IMR-90 (cell line): ENCODE measurements at regions not wholly inside any gene's neighbourhood (a gene's known extent, or its start where the extent isn't known, plus 50 kb on each side); places are given as distances from the start of the nearest gene placed in this dataset.

Experiments used
- ATAC-seq: fragments of 200-7000 bp; cut with Tn5 transposase; 2 replicates; pipeline ENCODE4 v1.9.1; 2020; ENCODE audit warnings: low read depth, mild to moderate bottlenecking, moderate library complexity
- BruUV-seq: library from RNA; stranded (reverse); fragments of 400-500 nt; replicated peaks from 2 replicates; lab custom pipeline; 2021; lab: Mats Ljungman, UMichigan
- CTCF ChIA-PET: fragments of 300-600 bp; formaldehyde crosslinking; extraction: SDS; loops from one replicate; lab custom pipeline; 2021; ENCODE audit warnings: antibody characterized with exemption; lab: Yijun Ruan, JAX
- POLR2A ChIA-PET: fragments of 300-600 bp; sonication (Branson Sonifier 250); formaldehyde crosslinking; loops from one replicate; lab custom pipeline; 2022; ENCODE audit warnings: antibody characterized with exemption; ENCODE audit not compliant: unreplicated experiment; lab: Charles Lee
- DNase-seq: peaks from one replicate; pipeline ENCODE4 v3.0.0; 2013
- H2AFZ ChIP-seq: replicated peaks from 2 replicates; pipeline ENCODE3; 2013; ENCODE audit warnings: low read length, mild to moderate bottlenecking; ENCODE audit not compliant: poor library complexity
- H2AK5ac ChIP-seq: 2 replicates; pipeline ENCODE4 v1.6.1; 2013; ENCODE audit warnings: low read depth, low read length, inconsistent platforms
- H2AK9ac ChIP-seq: replicated peaks from 2 replicates; pipeline ENCODE3; 2013; ENCODE audit warnings: mild to moderate bottlenecking, low read depth, low read length, moderate library complexity; ENCODE audit not compliant: poor library complexity
- H2BK120ac ChIP-seq: 2 replicates; pipeline ENCODE4 v1.6.1; 2013; ENCODE audit warnings: low read depth, low read length, inconsistent platforms
- H2BK15ac ChIP-seq: 3 replicates; pipeline ENCODE4 v1.6.1; 2013; ENCODE audit warnings: low read depth, low read length, inconsistent platforms
- H2BK20ac ChIP-seq: 2 replicates; pipeline ENCODE4 v1.6.1; 2013; ENCODE audit warnings: low read depth, mild to moderate bottlenecking, inconsistent platforms, low read length, moderate library complexity
- H2BK5ac ChIP-seq: 2 replicates; pipeline ENCODE4 v1.6.1; 2013; ENCODE audit warnings: mild to moderate bottlenecking, low read depth, low read length, inconsistent platforms; ENCODE audit not compliant: poor library complexity, severe bottlenecking
- H3K14ac ChIP-seq: replicated peaks from 2 replicates; pipeline ENCODE4 v1.6.1; 2013; ENCODE audit warnings: low read depth, low read length, inconsistent platforms
- H3K18ac ChIP-seq: 2 replicates; pipeline ENCODE4 v1.6.1; 2013; ENCODE audit warnings: low read depth, low read length, control low read depth
- H3K23ac ChIP-seq: 2 replicates; pipeline ENCODE4 v1.6.1; 2013; ENCODE audit warnings: low read depth, low read length, inconsistent platforms
- H3K27ac ChIP-seq: 2 replicates; pipeline ENCODE4 v1.5.1; 2013; ENCODE audit warnings: mild to moderate bottlenecking, control low read depth, low read length; ENCODE audit not compliant: insufficient read depth
- H3K27me3 ChIP-seq: 2 replicates; pipeline ENCODE4 v1.6.1; 2013; ENCODE audit warnings: low read length; ENCODE audit not compliant: control insufficient read depth, insufficient read depth
- H3K36me3 ChIP-seq: 2 replicates; pipeline ENCODE4 v1.6.1; 2013; ENCODE audit warnings: low read length, mixed read lengths; ENCODE audit not compliant: control insufficient read depth, insufficient read depth
- H3K4ac ChIP-seq: 2 replicates; pipeline ENCODE4 v1.6.1; 2013; ENCODE audit warnings: low read depth, low read length, inconsistent platforms
- H3K4me1 ChIP-seq: 2 replicates; pipeline ENCODE4 v1.6.1; 2013; ENCODE audit warnings: low read length, mixed read lengths; ENCODE audit not compliant: control insufficient read depth, insufficient read depth
- H3K4me2 ChIP-seq: 2 replicates; pipeline ENCODE4 v1.6.1; 2013; ENCODE audit warnings: low read depth, mild to moderate bottlenecking, control low read depth, low read length, moderate library complexity
- H3K4me3 ChIP-seq: 2 replicates; pipeline ENCODE4 v1.5.1; 2013; ENCODE audit warnings: low read depth, mild to moderate bottlenecking, control low read depth, low read length, moderate library complexity; ENCODE audit not compliant: insufficient read depth
- H3K56ac ChIP-seq: 2 replicates; pipeline ENCODE4 v1.6.1; 2013; ENCODE audit warnings: low read length, inconsistent platforms; ENCODE audit not compliant: insufficient read depth; ENCODE audit errors: extremely low read depth
- H3K79me1 ChIP-seq, 2 experiments: 2 replicates each; pipeline ENCODE4 v1.6.1; 2013; ENCODE audit warnings: low read length in 2 of 2, inconsistent platforms in 1 of 2, low read depth in 1 of 2
- H3K9ac ChIP-seq: 2 replicates; pipeline ENCODE4 v1.6.1; 2013; ENCODE audit warnings: low read depth, low read length, control low read depth
- H3K9me1 ChIP-seq: 2 replicates; pipeline ENCODE4 v1.6.1; 2013; ENCODE audit warnings: low read length, inconsistent platforms; ENCODE audit not compliant: insufficient read depth
- H3K9me3 ChIP-seq: 2 replicates; pipeline ENCODE4 v1.6.1; 2013; ENCODE audit warnings: low read length; ENCODE audit not compliant: control insufficient read depth, insufficient read depth
- H4K20me1 ChIP-seq: 2 replicates; pipeline ENCODE4 v1.6.1; 2013; ENCODE audit warnings: low read length, inconsistent platforms; ENCODE audit not compliant: insufficient read depth
- H4K5ac ChIP-seq: 2 replicates; pipeline ENCODE4 v1.6.1; 2013; ENCODE audit warnings: mild to moderate bottlenecking, low read depth, low read length, control low read depth
- H4K8ac ChIP-seq, 2 experiments: 2 replicates each; pipeline ENCODE4 v1.6.1; 2013; ENCODE audit warnings: low read depth in 2 of 2, low read length in 2 of 2, control low read depth in 1 of 2, inconsistent platforms in 1 of 2
- H4K91ac ChIP-seq: 2 replicates; pipeline ENCODE4 v1.6.1; 2013; ENCODE audit warnings: low read depth, low read length, inconsistent platforms; ENCODE audit not compliant: insufficient read depth
- BHLHE40 ChIP-seq: fragments of 150-350 bp; IDR thresholded peaks from 2 replicates; pipeline ENCODE4 v1.6.1; 2016; ENCODE audit warnings: mild to moderate bottlenecking, low read depth, low read length
- FOS ChIP-seq: fragments of 150-350 bp; IDR thresholded peaks from 2 replicates; pipeline ENCODE4 v1.6.1; 2016; ENCODE audit warnings: low read depth, low read length
- MAFK ChIP-seq: IDR thresholded peaks from 2 replicates; pipeline ENCODE4 v1.6.1; 2012; ENCODE audit warnings: low read depth, low read length, improper control_type of control experiment
- MAZ ChIP-seq: IDR thresholded peaks from 2 replicates; pipeline ENCODE4 v1.6.1; 2012; ENCODE audit warnings: low read depth, mild to moderate bottlenecking, low read length, improper control_type of control experiment, moderate library complexity, borderline replicate concordance
- MXI1 ChIP-seq: IDR thresholded peaks from 2 replicates; pipeline ENCODE4 v1.6.1; 2012; ENCODE audit warnings: low read depth, mild to moderate bottlenecking, low read length, moderate library complexity, borderline replicate concordance
- NFE2L2 ChIP-seq: fragments of 150-350 bp; IDR thresholded peaks from 2 replicates; pipeline ENCODE4 v1.6.1; 2016; ENCODE audit warnings: low read depth, mild to moderate bottlenecking, low read length
- POLR2A ChIP-seq: IDR thresholded peaks from 2 replicates; pipeline ENCODE4 v1.6.1; 2012; ENCODE audit warnings: mild to moderate bottlenecking, low read depth, low read length
- RCOR1 ChIP-seq: IDR thresholded peaks from 2 replicates; pipeline ENCODE4 v1.6.1; 2012; ENCODE audit warnings: mild to moderate bottlenecking, low read length, improper control_type of control experiment; ENCODE audit not compliant: insufficient replicate concordance
- RFX5 ChIP-seq: IDR thresholded peaks from 2 replicates; pipeline ENCODE4 v1.8.0; 2012; ENCODE audit warnings: low read depth, mild to moderate bottlenecking, low read length, moderate library complexity
- SMC3 ChIP-seq: fragments of 150-350 bp; IDR thresholded peaks from 2 replicates; pipeline ENCODE4 v1.6.1; 2016; ENCODE audit warnings: low read depth, mild to moderate bottlenecking, antibody characterized with exemption, low read length, moderate library complexity
- WGBS, 2 experiments: methylation state at CpG; one replicate each; pipeline versions ENCODE4 v1.1.5 to v1.1.7; 2013; ENCODE audit warnings: missing lambda C conversion rate in 2 of 2; ENCODE audit not compliant: insufficient read length in 1 of 2; ENCODE audit errors: extremely low coverage in 2 of 2; 5-methylcytosine and 5-hydroxymethylcytosine counted together
- dilution Hi-C: fragments of 300-500 bp; cut with HindIII; formaldehyde crosslinking; loops from one replicate; pipeline ENCODE4 v1.14.3; 2018; ENCODE audit warnings: low sequenced_read_pairs; ENCODE audit not compliant: unreplicated experiment
- in situ Hi-C: fragments of 300-500 bp; cut with MboI; formaldehyde crosslinking; loops from 3 replicates; pipeline ENCODE4 v1.14.3; 2019; ENCODE audit warnings: low sequenced_read_pairs, inconsistent platforms, mixed read lengths
- intact Hi-C: fragments of 100-400 bp; cut with micrococcal nuclease; formaldehyde crosslinking; loops from 2 replicates; pipeline ENCODE4 v1.10.0; 2022

DNA sequence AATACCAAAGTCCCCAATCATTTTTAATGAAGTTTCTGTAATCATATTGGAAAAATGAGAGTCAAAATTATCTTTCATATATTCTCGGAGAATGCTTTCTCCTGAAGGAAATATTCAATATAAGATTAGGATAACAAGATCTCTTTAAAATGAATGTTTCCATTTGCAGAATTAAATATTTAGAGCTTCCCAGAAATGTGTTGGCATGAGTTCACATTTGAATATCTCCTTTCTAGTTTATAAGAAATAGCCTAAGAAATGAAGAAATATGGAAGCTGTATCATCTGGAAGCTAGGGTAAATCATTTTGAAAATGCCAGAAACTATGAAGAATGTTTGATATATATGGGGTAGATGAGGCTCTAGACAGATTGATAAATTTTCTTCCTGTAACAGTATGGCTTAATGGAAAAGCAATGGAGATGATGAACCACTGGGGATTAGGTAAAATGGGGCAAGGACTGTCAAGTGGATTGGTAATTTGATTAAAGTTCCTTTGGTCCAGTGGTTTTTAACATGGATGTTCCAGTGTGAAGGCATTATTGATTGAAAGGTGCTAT is 184.6 kb upstream of the ZNF804A start:
- no peak for TF ChIP-seq SMC3
- no peak for TF ChIP-seq FOS
- TF ChIP-seq NFE2L2, result no peak
- TF ChIP-seq MXI1, result no peak
- TF ChIP-seq POLR2A, result no peak
- no peak for TF ChIP-seq RFX5
- TF ChIP-seq RCOR1, result no peak
- no peak for TF ChIP-seq MAZ
- TF ChIP-seq BHLHE40, result no peak
- TF ChIP-seq MAFK, result no peak
- DNase-seq, result no peak
- Histone ChIP-seq H3K9me3 (peaks cover 5% of the 10 kb centered on the region; the same call in 1 of the 2 replicates), H3K4me1 (no peaks in the 10 kb centered on the region), H3K56ac (no peak overlapping the region), H3K23ac (no peak overlapping the region), H4K91ac (no peak overlapping the region), H3K9me1 (no peaks in the 10 kb centered on the region), H3K18ac (no peak overlapping the region), H2BK5ac (no peak overlapping the region), H3K79me1 (no peaks in the 10 kb centered on the region), H4K20me1 (no peaks in the 10 kb centered on the region), H3K36me3 (no peaks in the 10 kb centered on the region), H2AFZ (no peak overlapping the region), H3K27me3 (no peaks in the 10 kb centered on the region), H3K4me2 (no peak overlapping the region), H4K5ac (no peak overlapping the region), H3K4me3 (no peak overlapping the region), H2AK5ac (no peak overlapping the region), H2BK15ac (no peak overlapping the region), H2BK20ac (no peak overlapping the region), H2AK9ac (no peak overlapping the region), H3K9ac (no peak overlapping the region), H3K4ac (no peak overlapping the region), H2BK120ac (no peak overlapping the region), H3K14ac (no peak overlapping the region), H4K8ac (no peak overlapping the region), H3K27ac (no peak overlapping the region)
- in situ Hi-C loops (no loop called here), intact Hi-C loops (no loop called here), dilution Hi-C loops (no loop called here)
- POLR2A ChIA-PET, result no interaction called here
- no TSS peak for BruUV-seq
- WGBS, 2 experiments, result no CpG with 5 or more reads among the region's 1 CpG
- CTCF ChIA-PET, result no interaction called here
- no peak for ATAC-seq
